ENCODE measurements at regions not wholly inside any gene's neighbourhood (a gene's known extent, or its start where the extent isn't known, plus 50 kb on each side); places are given as distances from the start of the nearest gene placed in this dataset.

DNA sequence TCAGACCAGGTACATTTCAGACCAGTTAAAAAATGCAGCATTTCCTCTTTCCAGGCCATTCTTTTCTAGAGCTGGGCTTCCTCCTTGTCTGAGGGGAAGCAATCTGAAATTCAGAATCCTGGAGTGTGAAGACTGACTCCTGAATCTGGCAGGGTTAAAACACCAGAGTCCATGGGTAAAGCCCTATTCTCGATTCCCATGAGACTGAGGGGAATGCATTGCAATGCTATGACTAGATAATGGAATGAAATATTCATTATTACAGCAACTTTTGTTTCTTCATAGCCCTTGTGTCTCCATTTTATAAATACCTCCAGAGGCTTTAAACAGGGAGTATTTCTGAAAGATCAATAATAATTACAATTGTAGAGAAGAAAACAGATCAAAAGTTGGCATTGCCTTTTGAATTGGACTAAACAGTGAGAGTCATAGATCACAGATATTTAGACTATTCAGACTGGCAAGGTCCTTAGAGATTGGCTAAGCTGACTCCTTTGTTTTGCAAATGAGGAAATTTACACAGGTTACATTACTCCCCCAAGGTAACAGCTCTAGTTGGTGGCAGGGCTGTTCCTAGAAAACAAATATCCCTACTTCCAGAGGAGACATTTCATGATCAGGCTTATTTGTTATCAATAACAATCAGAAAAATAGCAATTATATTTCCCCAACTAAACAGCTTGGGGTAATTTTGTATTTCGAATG lies 632.6 kb upstream of the KIRREL3 start:
- Histone ChIP-seq H3K36me3 (ENCODE audit: insufficient read depth, low read length) (no peaks in the 10 kb centered on the region), H3K27me3 (ENCODE audit: insufficient read depth, low read length, poor library complexity, severe bottlenecking) (no peaks in the 10 kb centered on the region), H3K9me3 (ENCODE audit: insufficient read depth, low read depth, low read length) (no peaks in the 10 kb centered on the region), H3K9ac (ENCODE audit: low read depth, low read length, poor library complexity, severe bottlenecking) (no peak overlapping the region), H3K4me2 (ENCODE audit: low read depth, low read length, poor library complexity, severe bottlenecking) (no peak overlapping the region), H3K79me2 (ENCODE audit: insufficient read depth, low read length) (no peaks in the 10 kb centered on the region), H3K4me1 (ENCODE audit: insufficient read depth, low read length, poor library complexity, severe bottlenecking) (peaks cover under 1% of the 10 kb centered on the region), H4K20me1 (ENCODE audit: insufficient read depth, low read length, poor library complexity, severe bottlenecking) (no peaks in the 10 kb centered on the region), H3K9me2 (replicated peaks; ENCODE audit: low read depth, low read length) (no peaks in the 10 kb centered on the region), H3K4me3 (ENCODE audit: low read length, poor library complexity, severe bottlenecking) (no peak overlapping the region), H2AFZ (ENCODE audit: low read length) (no peak overlapping the region), H3F3A (ENCODE audit: low read depth) (no peaks in the 10 kb centered on the region)
- TF ChIP-seq EZH2phosphoT487 (IDR thresholded peaks at IDR 0.05; ENCODE audit: borderline replicate concordance) = no peak
- TF ChIP-seq, protein P1, sequence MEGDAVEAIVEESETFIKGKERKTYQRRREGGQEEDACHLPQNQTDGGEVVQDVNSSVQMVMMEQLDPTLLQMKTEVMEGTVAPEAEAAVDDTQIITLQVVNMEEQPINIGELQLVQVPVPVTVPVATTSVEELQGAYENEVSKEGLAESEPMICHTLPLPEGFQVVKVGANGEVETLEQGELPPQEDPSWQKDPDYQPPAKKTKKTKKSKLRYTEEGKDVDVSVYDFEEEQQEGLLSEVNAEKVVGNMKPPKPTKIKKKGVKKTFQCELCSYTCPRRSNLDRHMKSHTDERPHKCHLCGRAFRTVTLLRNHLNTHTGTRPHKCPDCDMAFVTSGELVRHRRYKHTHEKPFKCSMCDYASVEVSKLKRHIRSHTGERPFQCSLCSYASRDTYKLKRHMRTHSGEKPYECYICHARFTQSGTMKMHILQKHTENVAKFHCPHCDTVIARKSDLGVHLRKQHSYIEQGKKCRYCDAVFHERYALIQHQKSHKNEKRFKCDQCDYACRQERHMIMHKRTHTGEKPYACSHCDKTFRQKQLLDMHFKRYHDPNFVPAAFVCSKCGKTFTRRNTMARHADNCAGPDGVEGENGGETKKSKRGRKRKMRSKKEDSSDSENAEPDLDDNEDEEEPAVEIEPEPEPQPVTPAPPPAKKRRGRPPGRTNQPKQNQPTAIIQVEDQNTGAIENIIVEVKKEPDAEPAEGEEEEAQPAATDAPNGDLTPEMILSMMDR (conservative IDR thresholded peaks at IDR 0.05; ENCODE audit: low read length) = no peak

GRCh38 chr11:127632546-127632945 lies 632.0 kb upstream of the KIRREL3 start:
- no peaks in the 10 kb centered on the region for H3K36me3 ChIP-seq (ENCODE audit: insufficient read depth, low read length)
- H2AFZ ChIP-seq (ENCODE audit: low read length) = no peak overlapping the region
- no peak overlapping the region for H3K9ac ChIP-seq (ENCODE audit: low read depth, low read length, poor library complexity, severe bottlenecking)
- H3K4me3 ChIP-seq (ENCODE audit: low read length, poor library complexity, severe bottlenecking) = no peak overlapping the region
- H3F3A ChIP-seq (ENCODE audit: low read depth) = no peaks in the 10 kb centered on the region
- no peaks in the 10 kb centered on the region for H3K9me3 ChIP-seq (ENCODE audit: insufficient read depth, low read depth, low read length)
- H3K27me3 ChIP-seq (ENCODE audit: insufficient read depth, low read length, poor library complexity, severe bottlenecking) = no peaks in the 10 kb centered on the region
- no peak for TF ChIP-seq EZH2phosphoT487 (IDR thresholded peaks at IDR 0.05; ENCODE audit: borderline replicate concordance)
- TF ChIP-seq, protein P1 (conservative IDR thresholded peaks at IDR 0.05; ENCODE audit: low read length) = no peak
- no peaks in the 10 kb centered on the region for H3K9me2 ChIP-seq (replicated peaks; ENCODE audit: low read depth, low read length)
- H3K4me1 ChIP-seq (ENCODE audit: insufficient read depth, low read length, poor library complexity, severe bottlenecking) = peaks cover 5% of the 10 kb centered on the region
- no peaks in the 10 kb centered on the region for H3K79me2 ChIP-seq (ENCODE audit: insufficient read depth, low read length)
- no peak overlapping the region for H3K4me2 ChIP-seq (ENCODE audit: low read depth, low read length, poor library complexity, severe bottlenecking)
- H4K20me1 ChIP-seq (ENCODE audit: insufficient read depth, low read length, poor library complexity, severe bottlenecking) = no peaks in the 10 kb centered on the region

GRCh38 chr11:127631974-127632373 lies 631.4 kb upstream of the KIRREL3 start:
- Histone ChIP-seq H3K27me3 (ENCODE audit: insufficient read depth, low read length, poor library complexity, severe bottlenecking) (no peaks in the 10 kb centered on the region), H3K9ac (ENCODE audit: low read depth, low read length, poor library complexity, severe bottlenecking) (no peak overlapping the region), H4K20me1 (ENCODE audit: insufficient read depth, low read length, poor library complexity, severe bottlenecking) (no peaks in the 10 kb centered on the region), H3K36me3 (ENCODE audit: insufficient read depth, low read length) (no peaks in the 10 kb centered on the region), H3K4me1 (ENCODE audit: insufficient read depth, low read length, poor library complexity, severe bottlenecking) (peaks cover 5% of the 10 kb centered on the region), H3K9me3 (ENCODE audit: insufficient read depth, low read depth, low read length) (no peaks in the 10 kb centered on the region), H3K4me2 (ENCODE audit: low read depth, low read length, poor library complexity, severe bottlenecking) (no peak overlapping the region), H2AFZ (ENCODE audit: low read length) (no peak overlapping the region), H3K79me2 (ENCODE audit: insufficient read depth, low read length) (no peaks in the 10 kb centered on the region), H3K9me2 (replicated peaks; ENCODE audit: low read depth, low read length) (no peaks in the 10 kb centered on the region), H3F3A (ENCODE audit: low read depth) (no peaks in the 10 kb centered on the region), H3K4me3 (ENCODE audit: low read length, poor library complexity, severe bottlenecking) (no peak overlapping the region)
- TF ChIP-seq, protein P1 (conservative IDR thresholded peaks at IDR 0.05; ENCODE audit: low read length) = no peak
- no peak for TF ChIP-seq EZH2phosphoT487 (IDR thresholded peaks at IDR 0.05; ENCODE audit: borderline replicate concordance)
